SK-N-MC (cell line): ENCODE measurements at regions not wholly inside any gene's neighbourhood (a gene's known extent, or its start where the extent isn't known, plus 50 kb on each side); places are given as distances from the start of the nearest gene placed in this dataset.

Experiments
- DNase-seq: peaks from one replicate; pipeline ENCODE4 v3.0.0-alpha.2; 2011; ENCODE audit warnings: low read depth, low spot score
- H3K27ac ChIP-seq: fragments of 200-600 bp; sonication (generic); 2 replicates; pipeline ENCODE4 v1.5.1; 2016; ENCODE audit warnings: mixed run types
- H3K36me3 ChIP-seq: fragments of 200-600 bp; sonication (generic); 2 replicates; pipeline ENCODE4 v1.6.1; 2017; ENCODE audit warnings: antibody characterized with exemption, low read length, mixed read lengths; ENCODE audit not compliant: insufficient read depth
- H3K4me3 ChIP-seq: fragments of 200-600 bp; sonication (generic); 2 replicates; pipeline ENCODE4 v1.5.1; 2016
- H3K9ac ChIP-seq: fragments of 200-600 bp; sonication (generic); 2 replicates; pipeline ENCODE4 v1.8.0; 2017; ENCODE audit warnings: mixed run types, mixed read lengths; ENCODE audit not compliant: insufficient read length
- H3K9me3 ChIP-seq: fragments of 200-600 bp; sonication (generic); 2 replicates; pipeline ENCODE4 v1.6.1; 2017; ENCODE audit warnings: low read depth, mild to moderate bottlenecking, antibody characterized with exemption, low read length, moderate library complexity, mixed read lengths
- EZH2 ChIP-seq: fragments of 200-600 bp; sonication (generic); IDR thresholded peaks from one replicate; pipeline ENCODE4 v1.6.1; 2017; ENCODE audit warnings: antibody characterized with exemption
- FOXP2 ChIP-seq: optimal IDR thresholded peaks from 2 replicates; pipeline ENCODE3; 2011; ENCODE audit warnings: mild to moderate bottlenecking, moderate library complexity; ENCODE audit not compliant: insufficient read depth; ENCODE audit errors: extremely low read length, control extremely low read depth
- POLR2AphosphoS5 ChIP-seq: IDR thresholded peaks from 2 replicates; pipeline ENCODE4 v1.6.1; 2012; ENCODE audit warnings: mild to moderate bottlenecking, low read depth, low read length, borderline replicate concordance

DNA sequence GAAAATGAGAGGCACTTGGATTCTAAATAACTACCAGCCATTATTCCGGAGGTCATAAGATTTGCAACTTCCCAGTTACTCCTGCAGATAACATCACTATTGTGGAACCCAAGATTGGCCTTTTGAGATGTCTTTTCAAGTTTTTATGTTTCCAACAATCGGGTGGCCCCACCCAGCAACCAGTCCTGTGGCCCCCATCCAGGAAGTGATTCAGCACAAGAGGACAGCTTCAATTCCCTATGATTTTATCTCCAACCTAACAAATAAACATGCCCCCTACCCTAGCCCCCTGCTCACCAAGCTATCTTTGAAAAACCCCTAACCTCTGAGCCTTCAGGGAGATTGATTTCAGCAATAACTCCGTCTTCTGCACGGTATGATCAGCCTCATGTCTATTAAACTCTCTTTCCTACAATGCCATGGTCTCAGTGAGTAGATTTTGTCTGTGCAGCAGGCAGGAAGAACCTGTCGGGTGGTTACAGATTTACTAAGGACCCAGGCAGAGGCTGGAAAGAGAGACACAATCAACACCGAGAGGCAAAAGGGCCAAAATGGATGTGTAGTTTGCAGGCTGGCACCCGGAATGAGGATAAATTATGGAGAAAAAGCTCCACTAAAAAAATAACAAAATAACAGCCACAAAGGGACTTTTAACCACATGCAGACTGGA lies 83.9 kb upstream of the UNC5B start:
- no peak overlapping the region for H3K4me3 ChIP-seq
- TF ChIP-seq POLR2AphosphoS5 = no peak
- TF ChIP-seq EZH2 = no peak
- no peak for TF ChIP-seq FOXP2
- H3K27ac ChIP-seq = no peak overlapping the region
- no peak overlapping the region for H3K9ac ChIP-seq
- no peak for DNase-seq
- no peaks in the 10 kb centered on the region for H3K36me3 ChIP-seq
- H3K9me3 ChIP-seq = no peaks in the 10 kb centered on the region

DNA sequence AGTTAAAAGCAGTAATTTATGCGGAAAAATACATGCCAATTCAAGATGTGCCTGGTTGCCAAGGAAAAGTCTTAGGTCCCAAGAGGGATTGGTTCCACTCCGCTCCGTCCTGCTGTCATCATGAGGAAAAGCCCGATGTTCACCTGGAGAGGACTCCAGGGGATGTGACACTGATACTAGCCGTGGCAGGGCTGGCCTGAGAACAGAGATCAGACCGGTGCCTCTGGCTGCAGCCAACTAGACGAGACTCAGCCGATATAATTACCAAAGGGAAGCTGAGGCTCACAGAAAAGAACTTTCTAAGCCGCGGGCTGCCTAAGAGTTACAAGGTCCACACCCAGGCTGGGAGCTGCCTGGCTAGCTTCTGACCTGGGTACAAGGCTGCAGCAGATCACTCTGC lies 81.3 kb upstream of the UNC5B start:
- no peaks in the 10 kb centered on the region for H3K36me3 ChIP-seq
- DNase-seq = no peak
- no peak overlapping the region for H3K4me3 ChIP-seq
- no peaks in the 10 kb centered on the region for H3K9me3 ChIP-seq
- no peak overlapping the region for H3K9ac ChIP-seq
- TF ChIP-seq POLR2AphosphoS5 (no peak), FOXP2 (no peak), EZH2 (no peak)
- H3K27ac ChIP-seq = no peak overlapping the region

- no peak for TF ChIP-seq EZH2
- no peak for TF ChIP-seq FOXP2
- no peak for TF ChIP-seq POLR2AphosphoS5
- Histone ChIP-seq H3K9me3 (no peaks in the 10 kb centered on the region), H3K36me3 (no peaks in the 10 kb centered on the region), H3K4me3 (no peak overlapping the region), H3K9ac (no peak overlapping the region), H3K27ac (no peak overlapping the region)
- no peak for DNase-seq
Measured at GRCh38 chr10:71131508-71132088, 80.8 kb upstream of the UNC5B start.

- H3K4me3 ChIP-seq = no peak overlapping the region
Measured at GRCh38 chr10:71132321-71132810, 80.0 kb upstream of the UNC5B start.

GRCh38 chr10:71133710-71134686 lies 78.4 kb upstream of the UNC5B start:
- Histone ChIP-seq H3K4me3 (no peak overlapping the region), H3K27ac (no peak overlapping the region), H3K36me3 (no peaks in the 10 kb centered on the region), H3K9ac (no peak overlapping the region), H3K9me3 (no peaks in the 10 kb centered on the region)
- DNase-seq = no peak
- TF ChIP-seq EZH2 = no peak
- TF ChIP-seq POLR2AphosphoS5 = no peak
- no peak for TF ChIP-seq FOXP2

More at GRCh38 chr10:71132321-71132810, 80.0 kb upstream of the UNC5B start:
- H3K27ac ChIP-seq = no peak overlapping the region
- no peak overlapping the region for H3K9ac ChIP-seq
- TF ChIP-seq EZH2 (no peak), FOXP2 (no peak), POLR2AphosphoS5 (no peak)
- no peak for DNase-seq
- H3K9me3 ChIP-seq = no peaks in the 10 kb centered on the region
- no peaks in the 10 kb centered on the region for H3K36me3 ChIP-seq

- Histone ChIP-seq H3K36me3 (no peaks in the 10 kb centered on the region), H3K9me3 (no peaks in the 10 kb centered on the region), H3K27ac (no peak overlapping the region), H3K4me3 (no peak overlapping the region), H3K9ac (no peak overlapping the region)
- no peak for DNase-seq
- TF ChIP-seq POLR2AphosphoS5 (no peak), EZH2 (no peak), FOXP2 (no peak)
Measured at GRCh38 chr10:71134732-71135211, 77.6 kb upstream of the UNC5B start.

DNA sequence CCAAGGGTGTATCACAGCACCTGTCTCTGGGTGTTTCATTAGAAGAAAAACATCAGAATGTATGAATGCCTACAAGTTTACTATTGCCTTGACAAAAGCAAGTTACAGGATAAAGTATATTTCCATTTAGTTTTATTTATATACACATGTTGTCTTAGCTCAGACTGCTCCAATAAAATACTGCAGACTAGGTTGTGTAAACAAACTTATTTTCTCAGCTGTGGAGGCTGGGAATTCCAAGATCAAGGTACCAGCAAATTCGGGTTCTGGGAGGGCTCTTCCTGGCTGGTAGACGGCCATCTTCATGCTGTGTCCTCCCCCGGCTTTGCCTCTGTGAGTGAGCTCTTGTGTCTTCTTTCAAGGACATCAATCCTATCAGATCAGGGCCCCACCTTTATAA lies 77.1 kb upstream of the UNC5B start:
- H3K9me3 ChIP-seq = no peaks in the 10 kb centered on the region
- no peak overlapping the region for H3K9ac ChIP-seq
- H3K36me3 ChIP-seq = no peaks in the 10 kb centered on the region
- no peak overlapping the region for H3K27ac ChIP-seq
- DNase-seq = no peak
- H3K4me3 ChIP-seq = no peak overlapping the region
- TF ChIP-seq FOXP2 = no peak
- no peak for TF ChIP-seq EZH2
- TF ChIP-seq POLR2AphosphoS5 = no peak

- DNase-seq = peak; percentile 3
- Histone ChIP-seq H3K4me3 (no peak overlapping the region), H3K9ac (no peak overlapping the region), H3K9me3 (no peaks in the 10 kb centered on the region), H3K27ac (no peak overlapping the region), H3K36me3 (no peaks in the 10 kb centered on the region)
- TF ChIP-seq EZH2 (no peak), FOXP2 (no peak), POLR2AphosphoS5 (no peak)
Measured at GRCh38 chr10:71136036-71136721, 76.2 kb upstream of the UNC5B start.
